OCI-LY7 (cell line): ENCODE measurements at regions not wholly inside any gene's neighbourhood (a gene's known extent, or its start where the extent isn't known, plus 50 kb on each side); places are given as distances from the start of the nearest gene placed in this dataset.

Experiments
- BruUV-seq: library from RNA; stranded (reverse); fragments of 400-500 nt; replicated peaks from 2 replicates; lab custom pipeline; 2021; lab: Mats Ljungman, UMichigan
- CTCF ChIA-PET: fragments of 300-600 bp; sonication (Branson Sonifier 250); formaldehyde crosslinking; loops from one replicate; lab custom pipeline; 2022; ENCODE audit warnings: antibody characterized with exemption; ENCODE audit not compliant: unreplicated experiment; lab: Charles Lee
- POLR2A ChIA-PET: fragments of 300-600 bp; sonication (Branson Sonifier 250); formaldehyde crosslinking; loops from one replicate; lab custom pipeline; 2022; ENCODE audit warnings: antibody characterized with exemption; lab: Charles Lee
- DNase-seq: peaks from one replicate; pipeline ENCODE4 v3.0.0-alpha.2; 2015; ENCODE audit warnings: low spot score
- H2AFZ ChIP-seq: fragments of 200-600 bp; sonication (generic), shearing (Covaris generic); 2 replicates; pipeline ENCODE4 v1.6.1; 2014; ENCODE audit warnings: mild to moderate bottlenecking, antibody characterized with exemption, low read length, moderate library complexity
- H3K27ac ChIP-seq: fragments of 200-600 bp; sonication (generic); 2 replicates; pipeline ENCODE4 v1.5.1; 2014; ENCODE audit warnings: mixed run types, low read depth, mild to moderate bottlenecking, moderate library complexity, low read length, inconsistent platforms; ENCODE audit not compliant: poor library complexity, severe bottlenecking
- H3K36me3 ChIP-seq: fragments of 200-600 bp; sonication (generic); 2 replicates; pipeline ENCODE4 v1.6.1; 2014; ENCODE audit warnings: mild to moderate bottlenecking, antibody characterized with exemption, low read length, moderate library complexity, mixed read lengths; ENCODE audit not compliant: insufficient read depth
- H3K4me1 ChIP-seq: fragments of 200-600 bp; sonication (generic); 2 replicates; pipeline ENCODE4 v1.5.1; 2014; ENCODE audit warnings: mild to moderate bottlenecking, low read length; ENCODE audit not compliant: insufficient read depth, poor library complexity, severe bottlenecking
- H3K4me2 ChIP-seq: fragments of 200-600 bp; sonication (generic); 2 replicates; pipeline ENCODE4 v1.6.1; 2014; ENCODE audit warnings: mild to moderate bottlenecking, low read length
- H3K4me3 ChIP-seq: fragments of 200-600 bp; sonication (generic); 2 replicates; pipeline ENCODE4 v1.5.1; 2014; ENCODE audit warnings: mild to moderate bottlenecking, low read depth, low read length; ENCODE audit not compliant: poor library complexity, severe bottlenecking
- H3K79me2 ChIP-seq: fragments of 200-600 bp; sonication (generic); 2 replicates; pipeline ENCODE4 v1.6.1; 2016; ENCODE audit warnings: low read depth, mild to moderate bottlenecking, low read length, moderate library complexity, mixed read lengths; ENCODE audit not compliant: insufficient read depth
- H3K9me2 ChIP-seq: fragments of 200-600 bp; sonication (generic); 2 replicates; pipeline ENCODE4 v1.6.1; 2016; ENCODE audit warnings: mild to moderate bottlenecking, low read length, mixed read lengths; ENCODE audit not compliant: insufficient read depth
- H3K9me3 ChIP-seq: fragments of 200-600 bp; sonication (generic); 2 replicates; pipeline ENCODE4 v1.6.1; 2014; ENCODE audit warnings: mild to moderate bottlenecking, mixed run types, low read length, mixed read lengths
- H4K20me1 ChIP-seq: fragments of 200-600 bp; sonication (generic); 2 replicates; pipeline ENCODE4 v1.6.1; 2014; ENCODE audit warnings: mild to moderate bottlenecking, antibody characterized with exemption, low read length, moderate library complexity, mixed read lengths; ENCODE audit not compliant: insufficient read depth
- CTCF ChIP-seq: fragments of 200-600 bp; sonication (generic); conservative IDR thresholded peaks from 2 replicates; pipeline ENCODE4 v1.5.1; 2014; ENCODE audit warnings: mild to moderate bottlenecking, antibody characterized with exemption, low read length, moderate library complexity, mixed read lengths
- EZH2phosphoT487 ChIP-seq: fragments of 200-600 bp; sonication (generic); IDR thresholded peaks from 2 replicates; pipeline ENCODE4 v1.6.1; 2018; ENCODE audit warnings: low read depth, borderline replicate concordance, mild to moderate bottlenecking, mixed run types, antibody characterized with exemption, low read length, moderate library complexity, mixed read lengths
- intact Hi-C: fragments of 100-400 bp; cut with micrococcal nuclease; formaldehyde crosslinking; loops from one replicate; pipeline ENCODE4 v1.10.0; 2022; ENCODE audit not compliant: unreplicated experiment

- no peak for TF ChIP-seq EZH2phosphoT487
- ChIA-PET CTCF (interaction anchor here (0.7 to 2.1 kb wide), 5 partner anchors 10 to 528 kb away, joined by 3 to 18 read pairs (median 4); no protein-coding TSS in a partner anchor), POLR2A (interaction anchor here (0.6 to 3.2 kb wide), 19 partner anchors 9 to 233 kb away, joined by 3 to 22 read pairs (median 4); no protein-coding TSS in a partner anchor)
- peaks cover 16% of the 10 kb centered on the region for H3K36me3 ChIP-seq
- H3K79me2 ChIP-seq = no peaks in the 10 kb centered on the region
- peak overlapping the region; percentile 75 for H3K4me2 ChIP-seq
- H4K20me1 ChIP-seq = no peaks in the 10 kb centered on the region
- H3K27ac ChIP-seq = peak overlapping the region; percentile 96
- intact Hi-C loops = loop anchor here (2.0 kb wide), 3 partner anchors 16 to 228 kb away; partner anchors contain the start of gene KLF13
- TSS peak; percentile 84 for BruUV-seq
- peaks cover 95% of the 10 kb centered on the region for H3K4me1 ChIP-seq
- H3K9me3 ChIP-seq = peaks cover 22% of the 10 kb centered on the region; the same call in 1 of the 2 replicates
- DNase-seq = peak; percentile 88
- no peaks in the 10 kb centered on the region for H3K9me2 ChIP-seq
- H3K4me3 ChIP-seq = peak overlapping the region; percentile 62
- no peak overlapping the region for H2AFZ ChIP-seq
Observed at GRCh38 chr15:31458596-31459399, 132.2 kb downstream of the KLF13 start.

- H3K9me3 ChIP-seq = peaks cover 20% of the 10 kb centered on the region; the same call in 1 of the 2 replicates
- H4K20me1 ChIP-seq = no peaks in the 10 kb centered on the region
- H3K27ac ChIP-seq = peak overlapping the region; percentile 96
- no peak for TF ChIP-seq CTCF
- TF ChIP-seq EZH2phosphoT487 = no peak
- no peak for DNase-seq
- intact Hi-C loops = loop anchor here (2.0 kb wide), 3 partner anchors 17 to 229 kb away; partner anchors contain the start of gene KLF13
- H3K4me1 ChIP-seq = peaks cover 98% of the 10 kb centered on the region
- POLR2A ChIA-PET = interaction anchor here (0.7 to 3.2 kb wide), 15 partner anchors 9 to 233 kb away, joined by 3 to 22 read pairs (median 4); no protein-coding TSS in a partner anchor
- peak overlapping the region; percentile 62 for H3K4me3 ChIP-seq
- peaks cover 16% of the 10 kb centered on the region for H3K36me3 ChIP-seq
- H3K4me2 ChIP-seq = peak overlapping the region; percentile 75
- H2AFZ ChIP-seq = no peak overlapping the region
- H3K79me2 ChIP-seq = no peaks in the 10 kb centered on the region
- CTCF ChIA-PET = interaction anchor here (1.4 to 2.1 kb wide), 4 partner anchors 10 to 29 kb away, joined by 3 to 18 read pairs (median 5); no protein-coding TSS in a partner anchor
- no TSS peak for BruUV-seq
- no peaks in the 10 kb centered on the region for H3K9me2 ChIP-seq
Observed at GRCh38 chr15:31459400-31459748, 132.7 kb downstream of the KLF13 start.

GRCh38 chr15:31461375-31461774 is 134.7 kb downstream of the KLF13 start:
- intact Hi-C loops = no loop called here
- POLR2A ChIA-PET = interaction anchor here (1.0 kb wide), 1 partner anchor 9 kb away, joined by 4 read pairs; no protein-coding TSS in a partner anchor
- peak overlapping the region; percentile 96 for H3K27ac ChIP-seq
- no peaks in the 10 kb centered on the region for H4K20me1 ChIP-seq
- H3K9me2 ChIP-seq = no peaks in the 10 kb centered on the region
- H3K4me2 ChIP-seq = peak overlapping the region; percentile 49
- no peak for TF ChIP-seq CTCF
- no peak for TF ChIP-seq EZH2phosphoT487
- H2AFZ ChIP-seq = no peak overlapping the region
- CTCF ChIA-PET = interaction anchor here (0.5 to 1.3 kb wide), 2 partner anchors 11 to 25 kb away, joined by 5 to 6 read pairs; no protein-coding TSS in a partner anchor
- no peaks in the 10 kb centered on the region for H3K79me2 ChIP-seq
- H3K9me3 ChIP-seq = peaks cover under 1% of the 10 kb centered on the region; the same call in 1 of the 2 replicates
- no peak overlapping the region for H3K4me3 ChIP-seq
- no TSS peak for BruUV-seq
- H3K4me1 ChIP-seq = peaks cover 94% of the 10 kb centered on the region
- H3K36me3 ChIP-seq = peaks cover under 1% of the 10 kb centered on the region; the same call in 1 of the 2 replicates
- no peak for DNase-seq
